ENCODE measurements at regions not wholly inside any gene's neighbourhood (a gene's known extent, or its start where the extent isn't known, plus 50 kb on each side); places are given as distances from the start of the nearest gene placed in this dataset.

GRCh38 chr1:118688891-118689290, 299.3 kb downstream of the TBX15 start:
- 44 to 57% (median 55%) methylated on average over 2 of the region's 2 CpGs for WGBS, 3 donors
- intact Hi-C loops (cut with DNase I), result no loop called here

GRCh38 chr1:118661769-118662320, 326.3 kb downstream of the TBX15 start:
- Histone ChIP-seq H3K36me3 (no peaks in the 10 kb centered on the region), H3K4me3 (no peak overlapping the region), H3K4me1 (ENCODE audit: insufficient read depth) (no peaks in the 10 kb centered on the region), H3K9me3 (no peaks in the 10 kb centered on the region), H3K27me3 (no peaks in the 10 kb centered on the region), H3K27ac (no peak overlapping the region)
- intact Hi-C loops (cut with DNase I), result no loop called here
- no peak for TF ChIP-seq EP300 (IDR thresholded peaks at IDR 0.05)
- TF ChIP-seq CTCF (IDR thresholded peaks at IDR 0.05), result no peak
- no peak for TF ChIP-seq POLR2A (IDR thresholded peaks at IDR 0.05)
- no peak for DNase-seq
- 70 to 82% (median 78%) methylated on average over 2 of the region's 2 CpGs for WGBS, 3 donors

More at GRCh38 chr1:118688891-118689290, 299.3 kb downstream of the TBX15 start:
- Histone ChIP-seq H3K27me3 (no peaks in the 10 kb centered on the region), H3K27ac (no peak overlapping the region), H3K4me1 (ENCODE audit: insufficient read depth) (no peaks in the 10 kb centered on the region), H3K9me3 (peaks cover 0 to 3% of the 10 kb centered on the region in 2 donors), H3K36me3 (no peaks in the 10 kb centered on the region), H3K4me3 (no peak overlapping the region)
- TF ChIP-seq POLR2A (IDR thresholded peaks at IDR 0.05) (no peak), CTCF (IDR thresholded peaks at IDR 0.05) (no peak), EP300 (IDR thresholded peaks at IDR 0.05) (no peak)
- no peak for DNase-seq

- DNase-seq, result no peak
- 17 to 19% (median 17%) methylated on average over 1 of the region's 1 CpG for WGBS, 3 donors
- H3K4me1 ChIP-seq (ENCODE audit: insufficient read depth), result no peaks in the 10 kb centered on the region
- no peaks in the 10 kb centered on the region for H3K9me3 ChIP-seq
- H3K27ac ChIP-seq, result no peak overlapping the region
- no peaks in the 10 kb centered on the region for H3K36me3 ChIP-seq
- intact Hi-C loops (cut with DNase I), result no loop called here
- no peak for TF ChIP-seq CTCF (IDR thresholded peaks at IDR 0.05)
- TF ChIP-seq POLR2A (IDR thresholded peaks at IDR 0.05), result no peak
- TF ChIP-seq EP300 (IDR thresholded peaks at IDR 0.05), result no peak
- no peaks in the 10 kb centered on the region for H3K27me3 ChIP-seq
- no peak overlapping the region for H3K4me3 ChIP-seq
These were observed 327.4 kb downstream of the TBX15 start for GRCh38 chr1:118660769-118661168.

GRCh38 chr1:118659646-118660045, 328.5 kb downstream of the TBX15 start:
- TF ChIP-seq POLR2A (IDR thresholded peaks at IDR 0.05) (no peak), EP300 (IDR thresholded peaks at IDR 0.05) (no peak), CTCF (IDR thresholded peaks at IDR 0.05) (no peak)
- no peaks in the 10 kb centered on the region for H3K36me3 ChIP-seq
- H3K27me3 ChIP-seq, result no peaks in the 10 kb centered on the region
- no peak overlapping the region for H3K27ac ChIP-seq
- H3K4me3 ChIP-seq, result no peak overlapping the region
- DNase-seq, result no peak
- intact Hi-C loops (cut with DNase I), result no loop called here
- no peaks in the 10 kb centered on the region for H3K9me3 ChIP-seq
- no peaks in the 10 kb centered on the region for H3K4me1 ChIP-seq (ENCODE audit: insufficient read depth)
- WGBS, 3 donors, result 47 to 54% (median 48%) methylated on average over 3 of the region's 3 CpGs

Data from ovary (tissue), 7 donors.